ENCODE measurements at regions not wholly inside any gene's neighbourhood (a gene's known extent, or its start where the extent isn't known, plus 50 kb on each side); places are given as distances from the start of the nearest gene placed in this dataset.

DNA sequence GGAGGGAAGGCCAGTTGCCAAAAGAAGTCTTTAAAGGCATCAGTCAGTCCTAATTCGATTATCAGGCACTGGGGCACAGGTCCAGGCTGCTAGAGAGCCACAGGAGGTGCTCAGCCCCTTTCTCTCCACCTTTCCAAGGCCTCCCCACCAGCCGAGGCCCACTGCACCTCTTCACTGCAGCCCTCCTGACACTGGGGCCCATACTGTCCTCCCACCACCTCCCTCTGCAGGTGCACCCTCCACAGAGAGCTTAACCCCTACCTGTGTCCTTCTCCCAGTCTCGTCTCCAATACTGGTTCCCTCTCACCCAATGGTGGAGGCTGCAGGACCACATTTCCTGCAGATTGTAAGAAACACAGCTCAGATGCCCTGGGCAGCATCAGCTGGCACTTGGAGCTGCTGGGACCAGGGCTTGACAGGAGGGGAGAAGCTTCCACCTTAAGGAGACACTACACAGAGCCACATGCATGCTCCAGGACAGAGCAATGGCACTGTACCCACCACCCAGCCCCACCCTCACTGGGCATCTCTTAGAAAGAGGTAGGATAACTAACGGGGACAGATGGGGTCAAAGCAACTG, 81.6 kb upstream of the PRR20G start:
- no peak for DNase-seq

DNA sequence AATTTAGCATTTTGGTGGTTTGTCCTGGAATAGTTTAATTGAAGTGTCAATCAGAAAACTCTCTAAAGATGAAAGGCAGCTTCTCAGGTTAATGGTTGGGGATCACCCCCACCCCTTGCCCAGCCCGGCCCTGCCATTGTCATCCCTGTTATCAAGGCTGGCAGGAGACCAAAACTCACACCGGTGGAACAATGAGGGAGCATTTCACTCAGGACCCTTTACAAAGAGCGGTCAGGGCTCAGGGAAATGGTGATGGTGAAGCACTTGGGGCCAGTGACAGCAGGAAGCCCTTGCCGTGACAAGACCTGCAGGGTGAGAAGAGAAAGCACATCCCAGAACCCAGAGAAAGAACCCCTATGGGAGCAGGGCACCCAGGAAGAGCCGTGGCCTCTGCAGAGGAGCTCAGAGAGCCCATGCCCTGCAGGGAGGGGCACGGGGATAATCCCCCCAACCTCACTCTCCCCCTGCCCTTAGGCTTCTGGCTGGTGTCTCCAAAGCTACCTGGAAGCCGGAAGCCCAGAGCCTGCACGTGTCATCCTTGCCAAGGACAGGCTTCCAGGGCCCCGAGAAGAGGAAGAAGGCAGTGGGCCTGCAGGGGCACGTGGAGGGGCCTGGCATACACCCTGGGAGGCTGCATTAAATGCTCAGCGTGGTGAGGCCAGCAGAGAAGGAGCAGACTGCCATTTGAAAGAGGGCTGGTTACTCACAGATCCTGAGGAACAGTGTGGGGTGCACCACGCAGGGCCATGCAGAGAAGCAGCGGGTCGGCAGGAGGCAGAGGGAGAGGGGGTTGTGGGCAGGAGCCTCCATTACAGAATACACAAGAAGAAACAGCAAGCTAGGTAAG, 80.6 kb upstream of the PRR20G start:
- DNase-seq: no peak

DNA sequence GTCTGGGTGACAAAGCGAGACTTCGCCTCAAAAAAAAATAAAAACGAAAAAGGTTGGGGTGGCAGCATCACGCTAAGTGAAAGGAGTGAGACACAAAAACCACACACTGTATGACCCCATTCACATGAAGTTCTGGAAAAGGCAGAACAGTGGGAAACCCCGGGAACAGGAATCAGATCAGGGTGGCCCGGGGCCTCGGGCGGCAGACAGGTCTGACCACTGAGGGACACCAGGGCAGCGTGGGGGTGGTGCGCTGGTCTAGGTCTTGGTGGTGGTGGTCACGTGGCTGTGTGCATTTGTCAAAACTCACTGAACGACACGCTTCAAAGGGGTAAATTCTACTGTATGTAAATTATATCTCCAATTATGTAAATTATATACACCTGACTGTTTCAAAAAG, 79.7 kb upstream of the PRR20G start:
- no peak for DNase-seq

DNA sequence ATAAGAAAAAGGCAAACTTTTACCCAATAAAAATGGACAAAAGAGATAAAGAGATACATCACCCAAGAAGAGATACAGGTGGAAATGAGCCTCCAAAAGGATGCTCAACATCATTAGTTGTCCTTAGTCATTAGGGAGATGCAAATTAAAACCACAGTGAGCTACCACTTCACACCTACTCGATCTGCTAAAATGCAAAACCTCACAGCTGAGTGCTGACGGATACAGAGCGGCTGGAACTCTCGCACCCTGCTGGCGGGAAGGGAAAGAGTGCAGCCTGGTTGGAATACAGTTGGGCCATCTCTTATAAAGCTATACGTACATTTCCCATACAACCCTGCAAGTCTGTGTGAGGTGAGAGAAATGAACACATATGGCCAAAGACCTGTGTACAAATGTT, 78.5 kb upstream of the PRR20G start:
- DNase-seq: no peak

DNA sequence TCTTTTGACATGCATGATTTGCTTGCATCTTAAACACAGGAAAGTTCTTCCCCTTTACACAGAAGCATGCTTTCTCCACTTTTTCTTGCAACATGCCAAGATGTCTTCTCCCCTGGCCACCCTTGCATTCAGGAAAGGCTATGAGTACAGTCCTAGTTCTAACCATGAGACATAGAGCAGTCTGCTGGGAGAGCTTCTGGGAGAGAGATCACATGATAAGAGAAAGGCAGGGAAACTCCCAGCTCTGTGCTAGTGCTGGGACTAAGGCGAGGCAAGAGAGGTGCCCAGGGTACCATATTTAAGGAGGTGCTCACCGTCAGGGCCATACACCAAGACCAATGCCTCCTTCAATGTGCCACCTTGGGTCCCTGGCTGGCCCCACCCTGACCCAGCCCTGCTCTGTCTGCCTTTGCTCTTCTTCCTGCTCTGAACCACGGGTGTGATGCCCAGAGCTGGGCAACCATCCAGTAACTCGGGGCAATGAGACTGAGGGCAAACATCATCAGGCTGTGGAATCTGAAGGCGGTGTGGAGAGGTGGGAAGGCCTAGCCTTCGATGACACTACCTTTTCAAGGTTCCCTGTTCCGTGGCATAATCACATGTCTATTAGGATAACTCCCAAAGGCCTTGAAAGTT, 77.4 kb upstream of the PRR20G start:
- DNase-seq: no peak

DNA sequence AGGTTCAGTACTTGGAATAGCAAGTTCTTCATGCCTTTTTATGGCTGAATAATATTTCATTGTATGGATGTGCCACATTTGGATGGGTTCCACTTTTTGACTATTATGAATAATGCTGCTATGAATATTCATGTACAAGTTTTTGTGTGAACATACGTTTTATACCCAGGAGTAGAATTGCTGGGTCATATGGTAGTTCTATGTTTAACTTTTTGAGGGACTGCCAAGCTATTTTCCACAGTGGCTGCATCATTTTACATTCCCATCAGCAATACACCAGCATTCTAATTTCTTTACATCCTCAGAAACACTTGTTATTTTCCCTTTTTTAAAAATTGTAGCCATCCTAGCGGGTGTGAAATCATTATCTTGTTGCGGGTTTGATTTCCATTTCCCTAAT, 76.0 kb upstream of the PRR20G start:
- no peak for DNase-seq

DNA sequence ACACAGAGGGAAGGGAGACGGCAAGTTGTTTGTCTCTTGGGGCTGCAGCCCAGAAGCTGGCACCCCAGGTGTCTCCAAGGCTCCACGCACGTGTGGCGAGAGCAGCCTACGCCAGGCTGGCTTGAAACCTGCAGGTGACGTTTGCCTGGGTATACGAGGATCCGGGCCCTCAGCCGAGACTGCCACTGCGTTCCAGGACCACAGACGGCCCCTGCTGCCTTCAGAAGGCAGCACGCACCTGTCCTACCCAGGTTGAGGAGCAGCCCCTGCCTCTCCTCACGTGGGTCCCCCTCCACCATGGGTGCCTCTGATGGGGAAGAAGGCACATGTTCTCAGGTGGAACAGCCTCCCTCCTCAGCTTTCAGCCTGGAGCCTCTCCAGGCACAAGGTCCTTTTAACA, 75.3 kb upstream of the PRR20G start:
- no peak for DNase-seq

DNA sequence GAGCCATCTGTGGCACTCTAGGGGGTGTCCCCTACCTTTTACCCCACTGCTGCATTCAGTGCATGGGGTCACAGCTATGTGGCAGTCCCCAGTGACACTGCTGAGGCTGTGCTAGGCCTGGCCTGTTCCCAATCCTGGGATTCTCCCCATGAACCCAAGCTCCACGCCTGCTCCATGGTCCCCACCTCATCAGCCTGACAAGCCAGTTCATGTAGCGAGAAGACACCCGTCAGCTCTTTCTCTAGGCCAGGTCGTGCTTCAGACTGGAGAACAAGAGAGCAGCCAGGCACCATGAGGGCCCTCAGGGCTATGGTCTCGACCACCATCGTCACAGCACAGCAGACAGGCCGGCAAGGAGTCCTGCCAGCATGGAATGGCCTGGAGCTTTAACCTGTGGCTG, 72.8 kb upstream of the PRR20G start:
- DNase-seq: no peak

DNA sequence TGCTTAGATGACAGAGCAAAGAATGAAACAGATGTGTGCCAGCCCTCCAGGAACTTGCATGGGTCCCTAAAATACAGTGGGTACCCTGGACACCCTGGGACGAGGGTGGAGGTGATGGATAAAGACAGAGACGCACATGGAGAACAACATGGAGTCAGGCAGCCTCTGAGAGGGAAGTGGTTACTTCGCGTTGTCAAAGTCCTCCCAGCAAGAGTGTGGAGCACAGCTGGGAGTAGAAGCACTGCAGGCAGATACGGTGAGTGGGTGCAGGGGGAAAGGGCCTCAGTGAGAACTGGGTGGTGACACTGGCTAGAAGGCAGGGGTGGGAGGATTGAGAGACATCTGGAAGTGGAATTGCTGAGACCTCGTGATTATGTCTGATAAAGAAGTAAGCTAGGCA, 70.8 kb upstream of the PRR20G start:
- DNase-seq: no peak

DNA sequence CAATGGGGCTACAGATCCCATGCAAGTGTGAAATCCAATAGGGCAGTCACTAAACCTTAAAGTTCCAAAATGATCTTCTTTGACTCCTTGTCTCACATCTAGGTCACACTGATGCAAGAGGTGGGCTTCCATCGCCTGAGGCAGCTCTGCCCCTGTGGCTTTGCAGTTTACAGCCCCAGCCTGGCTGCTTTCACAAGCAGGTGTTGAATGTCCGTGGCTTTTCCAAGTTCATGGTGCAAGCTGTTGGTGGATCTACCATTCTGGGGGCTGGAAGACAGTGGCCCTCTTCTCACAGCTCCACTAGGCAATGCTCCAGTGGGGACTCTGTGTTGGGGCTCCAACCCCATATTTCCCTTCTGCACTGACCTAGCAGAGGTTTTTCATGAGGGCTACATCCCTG, 68.5 kb upstream of the PRR20G start:
- DNase-seq: no peak

DNA sequence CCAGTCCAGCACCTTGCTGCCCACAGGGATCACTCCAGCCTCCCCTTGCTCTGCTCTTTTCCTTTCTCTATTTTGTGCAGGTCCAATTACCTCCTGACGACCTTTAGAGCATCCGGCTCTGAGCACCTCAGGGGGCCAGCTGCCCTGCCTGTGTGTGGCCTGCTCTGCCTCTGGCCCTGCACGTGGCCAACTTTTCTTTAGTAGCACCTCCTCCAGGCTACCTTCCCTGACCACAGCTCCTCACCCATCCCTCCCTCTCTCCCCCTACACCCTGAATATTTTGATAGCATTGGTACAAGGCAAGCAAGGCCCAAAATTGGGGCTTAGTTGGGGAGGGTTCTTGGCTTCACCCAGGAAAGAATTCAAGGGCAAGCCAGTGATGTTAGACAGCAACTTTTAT, 66.9 kb upstream of the PRR20G start:
- no peak for DNase-seq

DNA sequence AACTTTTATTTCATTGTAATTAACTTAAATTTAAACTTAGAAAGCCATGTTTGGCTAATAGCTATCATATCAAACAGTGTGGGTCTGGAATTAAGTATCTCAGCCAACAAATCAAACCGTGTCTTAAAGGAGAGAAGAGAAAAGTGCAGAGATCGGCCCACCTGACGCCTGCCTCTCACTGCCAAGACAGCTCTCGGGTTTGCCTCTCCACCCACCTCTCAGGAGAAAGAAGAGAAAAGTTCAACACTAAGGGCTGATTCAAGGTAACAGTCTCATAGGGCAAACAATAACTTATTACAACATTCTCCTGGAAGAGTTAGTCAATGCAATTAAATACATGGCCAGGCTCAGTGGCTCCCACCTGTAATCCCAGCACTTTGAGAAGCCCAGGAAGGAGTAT, 64.8 kb upstream of the PRR20G start:
- DNase-seq: no peak

DNA sequence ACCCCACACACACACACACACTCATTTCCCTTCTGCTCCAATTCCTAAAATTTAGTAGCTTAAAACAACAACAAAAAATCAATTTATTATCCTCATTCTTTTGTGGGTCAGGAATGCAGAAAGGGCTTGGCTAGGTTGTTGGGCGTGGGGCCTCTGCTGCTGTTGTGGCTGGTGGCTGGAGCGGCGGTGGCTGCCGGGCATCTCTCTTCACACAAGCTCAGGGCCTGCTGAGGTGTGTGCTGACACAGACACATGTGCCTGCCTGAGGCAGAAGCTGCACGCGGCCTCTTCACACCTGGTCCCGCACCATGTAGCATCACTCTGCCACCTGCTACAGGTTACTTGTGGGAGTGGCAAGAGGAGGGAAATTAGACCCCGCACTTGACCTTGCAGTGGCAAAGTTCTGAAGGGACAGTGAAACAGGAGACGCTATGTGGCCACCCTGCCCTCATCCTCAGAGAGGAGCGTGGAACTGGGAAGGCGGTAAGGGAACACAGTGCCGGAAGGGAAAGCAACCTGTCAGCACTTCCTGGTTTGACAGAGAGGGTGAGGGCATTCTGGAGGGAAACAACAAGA, 64.0 kb upstream of the PRR20G start:
- no peak for DNase-seq

DNA sequence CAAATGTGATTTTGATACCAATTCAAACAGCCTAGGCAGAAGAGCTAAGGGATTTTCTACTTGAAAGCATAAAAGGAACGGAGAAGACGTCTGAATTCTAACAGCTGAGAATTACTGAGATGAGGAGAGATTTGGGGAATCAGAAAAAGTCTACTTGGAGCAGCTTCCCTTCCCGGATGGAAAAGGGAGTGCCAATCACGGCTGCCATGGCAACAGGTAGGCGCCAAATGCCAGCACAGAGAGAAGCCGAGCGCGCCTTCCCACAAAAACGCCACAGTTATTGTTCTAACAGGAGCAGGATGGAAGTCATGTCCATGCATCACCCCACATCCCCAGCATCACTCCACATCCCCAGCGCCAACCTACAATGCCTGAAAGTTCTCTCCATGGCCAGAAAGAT, 63.5 kb upstream of the PRR20G start:
- no peak for DNase-seq

DNA sequence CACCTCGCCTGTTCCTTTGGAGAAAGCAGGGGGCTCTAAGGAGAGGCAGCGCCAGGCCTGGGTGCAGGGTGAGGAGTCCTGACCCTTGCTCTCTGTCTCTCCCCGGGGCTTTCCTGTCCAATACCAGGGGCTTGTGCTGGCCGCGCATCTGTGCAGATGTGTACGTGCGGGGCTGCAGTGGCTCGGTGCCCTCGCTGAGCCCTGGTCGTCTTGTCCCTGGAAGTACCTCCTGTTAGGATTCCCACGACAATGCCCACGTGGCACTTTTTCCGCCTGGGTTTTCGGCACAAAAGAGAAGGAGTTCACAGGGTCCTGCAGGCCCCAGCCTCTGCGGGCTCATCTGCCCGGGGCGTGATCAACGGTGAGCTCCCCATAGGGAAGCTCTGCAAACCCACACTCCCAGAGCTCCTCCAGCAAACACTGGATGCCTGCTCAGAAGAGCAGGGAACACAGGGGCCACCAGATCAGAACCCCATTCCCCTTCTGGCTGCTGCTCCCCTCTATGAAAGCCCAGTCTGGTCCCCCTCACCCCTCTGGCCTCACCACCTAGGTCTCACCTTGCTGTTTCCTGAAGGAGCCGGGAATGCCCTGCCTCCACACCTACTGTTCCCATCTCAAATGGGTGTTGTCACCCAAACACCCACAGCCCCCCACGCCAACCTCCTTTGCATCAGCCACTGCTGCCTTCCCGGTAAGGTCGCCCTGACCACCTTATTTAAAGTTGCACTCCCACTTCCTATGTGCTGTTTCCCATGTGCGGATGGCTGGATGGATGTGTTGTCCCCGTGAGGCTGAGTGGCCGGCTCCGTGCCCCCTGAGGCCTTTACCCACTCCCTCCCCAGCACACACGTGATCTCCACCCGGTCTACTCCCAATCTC, 62.6 kb upstream of the PRR20G start:
- no peak for DNase-seq

DNA sequence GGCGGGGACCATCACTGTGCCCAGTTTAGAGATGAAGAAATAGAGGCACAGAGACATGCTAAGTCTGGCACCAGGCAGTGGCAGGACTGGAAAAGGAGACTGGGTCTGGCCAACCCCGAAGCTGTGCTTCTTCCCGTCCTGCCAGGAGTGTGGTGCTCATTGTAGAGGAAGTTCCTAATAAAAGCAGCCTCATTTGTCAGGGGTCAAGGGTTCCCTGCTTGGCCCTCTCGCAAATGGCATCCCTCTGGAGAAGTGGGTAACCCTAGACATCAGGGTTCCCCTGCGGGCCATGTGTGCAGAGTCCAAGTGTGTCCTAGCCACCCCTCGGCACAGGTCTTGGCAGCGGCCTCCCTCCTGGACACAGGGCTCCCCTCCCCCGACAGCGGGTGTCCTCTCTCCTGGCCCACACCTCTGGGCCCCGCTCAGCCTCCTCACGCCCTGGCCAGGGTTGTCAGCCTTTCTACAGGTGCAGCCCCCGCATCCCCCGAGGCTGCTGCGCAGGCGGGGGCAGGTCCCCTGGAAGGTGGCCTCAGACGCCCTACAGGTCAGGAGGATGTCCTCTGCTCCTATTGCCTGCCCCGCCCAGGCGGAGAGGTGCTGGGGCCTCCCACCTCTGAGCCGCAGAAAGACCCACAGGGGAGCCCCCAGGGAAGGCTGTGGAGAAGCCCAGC, 61.8 kb upstream of the PRR20G start:
- DNase-seq: no peak

DNA sequence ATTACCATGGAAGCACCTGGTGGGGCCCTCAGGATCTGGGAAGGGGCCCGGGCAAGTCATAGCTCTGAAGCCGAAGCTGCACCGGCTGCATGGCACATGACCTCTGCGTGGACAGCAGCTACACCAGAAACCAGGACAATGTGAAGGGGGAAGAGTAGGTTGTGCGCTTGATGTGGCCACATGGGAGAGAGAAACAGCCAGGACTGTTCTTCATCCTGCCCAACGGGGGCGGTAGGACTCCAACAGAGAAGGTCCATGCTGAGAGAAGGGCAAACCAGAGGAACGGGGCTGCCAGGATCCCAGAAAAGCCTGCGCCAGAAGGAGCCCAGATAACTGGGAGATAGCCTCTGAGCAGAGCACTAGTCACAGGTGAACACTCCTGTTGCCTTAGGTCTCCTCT, 54.9 kb upstream of the PRR20G start:
- no peak for DNase-seq

DNA sequence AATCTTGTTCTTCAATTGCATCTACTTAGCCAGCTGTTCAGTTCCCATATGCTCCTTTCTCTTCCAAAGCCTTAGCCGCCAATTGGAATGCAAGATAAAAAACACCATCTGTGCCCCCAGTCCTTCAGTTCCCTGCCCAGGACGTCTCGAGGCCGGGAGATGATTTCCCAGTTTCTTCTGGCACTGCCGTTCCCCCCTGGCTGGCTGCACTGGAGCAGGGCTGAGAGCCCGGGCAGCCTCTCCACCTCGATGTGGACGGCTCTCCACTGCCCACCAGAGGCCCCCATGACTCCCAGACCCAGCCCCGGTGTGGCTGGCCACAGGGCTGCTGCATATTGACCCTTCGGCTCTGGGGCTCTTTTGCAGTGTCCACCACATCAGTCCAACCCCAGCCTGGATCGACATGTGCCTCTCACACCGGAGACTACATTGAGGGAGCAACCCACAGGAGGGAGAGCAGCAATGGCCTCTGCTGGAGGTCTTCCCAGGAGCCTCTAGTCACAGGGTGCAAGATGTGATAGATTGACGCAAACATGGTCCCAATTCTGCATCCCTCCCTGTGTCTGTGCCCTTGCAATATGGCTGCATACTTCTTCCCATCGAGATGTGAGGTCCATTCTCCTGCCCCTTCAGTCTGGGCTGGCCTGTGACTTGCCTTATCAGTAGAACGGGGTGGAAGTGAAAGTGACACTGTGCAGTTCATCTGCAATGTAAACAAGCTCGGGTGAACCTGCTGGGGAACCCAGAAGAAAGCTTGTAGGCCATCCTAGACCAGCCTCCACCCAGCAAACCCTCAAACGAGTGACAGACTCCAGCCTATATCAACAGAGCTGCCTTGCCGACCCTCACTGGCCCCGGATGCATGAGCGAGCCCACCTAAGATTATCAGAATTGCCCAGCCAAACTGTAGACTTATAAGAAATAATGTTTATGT, 52.3 kb upstream of the PRR20G start:
- no peak for DNase-seq

DNA sequence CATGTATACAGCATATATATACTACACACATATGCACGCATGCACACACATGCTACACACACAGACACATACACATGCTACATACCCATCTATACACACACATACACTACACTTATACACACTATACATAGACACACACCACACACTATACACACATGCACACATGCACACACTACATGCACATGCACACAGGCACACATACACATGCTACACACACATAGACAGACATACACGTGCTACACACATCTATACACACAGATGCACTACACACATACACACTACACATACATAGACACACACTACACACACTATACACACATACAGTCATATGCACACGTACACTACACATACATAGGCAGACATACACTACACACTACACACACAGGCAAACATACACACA, 51.2 kb upstream of the PRR20G start:
- no peak for DNase-seq

DNA sequence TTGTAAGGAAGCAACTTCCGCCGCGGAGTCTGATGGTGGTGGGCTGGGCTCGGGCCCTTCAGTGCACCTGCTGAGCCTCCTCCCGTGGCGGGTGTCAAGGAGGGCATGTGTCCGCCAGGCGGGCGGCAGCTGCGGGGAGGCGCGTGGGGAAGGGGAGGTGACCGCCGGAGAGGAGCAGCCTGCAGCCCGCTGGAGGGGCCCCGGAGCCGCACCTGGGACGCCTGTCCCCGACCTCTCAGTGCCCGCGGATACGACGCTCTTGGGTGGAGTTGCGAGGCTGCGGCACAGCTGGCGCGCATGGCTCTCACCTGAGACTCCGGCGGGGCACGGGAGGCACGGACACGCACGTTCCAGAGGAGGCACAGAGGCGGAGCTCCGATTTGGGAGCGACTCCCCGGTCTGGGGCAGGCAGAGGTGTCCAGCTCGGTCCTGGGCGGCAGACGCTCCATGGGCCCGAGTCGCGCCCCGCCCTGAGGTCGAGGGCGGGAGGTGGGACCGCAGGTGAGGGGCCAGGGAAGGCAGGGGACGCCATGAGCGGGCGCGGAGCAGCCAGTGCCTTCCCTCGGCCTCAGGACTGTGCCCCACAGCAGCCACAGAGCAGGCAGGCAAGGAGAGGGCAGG, 50.2 kb upstream of the PRR20G start:
- DNase-seq: no peak
